HG03159 (cell line): ENCODE measurements at regions not wholly inside any gene's neighbourhood (a gene's known extent, or its start where the extent isn't known, plus 50 kb on each side); places are given as distances from the start of the nearest gene placed in this dataset.

Source experiments
- ATAC-seq: cut with Tn5 transposase; IDR thresholded peaks from one replicate; pipeline ENCODE4 v1.9.1; 2021; ENCODE audit warnings: mild to moderate bottlenecking, moderate library complexity; ENCODE audit not compliant: unreplicated experiment

DNA sequence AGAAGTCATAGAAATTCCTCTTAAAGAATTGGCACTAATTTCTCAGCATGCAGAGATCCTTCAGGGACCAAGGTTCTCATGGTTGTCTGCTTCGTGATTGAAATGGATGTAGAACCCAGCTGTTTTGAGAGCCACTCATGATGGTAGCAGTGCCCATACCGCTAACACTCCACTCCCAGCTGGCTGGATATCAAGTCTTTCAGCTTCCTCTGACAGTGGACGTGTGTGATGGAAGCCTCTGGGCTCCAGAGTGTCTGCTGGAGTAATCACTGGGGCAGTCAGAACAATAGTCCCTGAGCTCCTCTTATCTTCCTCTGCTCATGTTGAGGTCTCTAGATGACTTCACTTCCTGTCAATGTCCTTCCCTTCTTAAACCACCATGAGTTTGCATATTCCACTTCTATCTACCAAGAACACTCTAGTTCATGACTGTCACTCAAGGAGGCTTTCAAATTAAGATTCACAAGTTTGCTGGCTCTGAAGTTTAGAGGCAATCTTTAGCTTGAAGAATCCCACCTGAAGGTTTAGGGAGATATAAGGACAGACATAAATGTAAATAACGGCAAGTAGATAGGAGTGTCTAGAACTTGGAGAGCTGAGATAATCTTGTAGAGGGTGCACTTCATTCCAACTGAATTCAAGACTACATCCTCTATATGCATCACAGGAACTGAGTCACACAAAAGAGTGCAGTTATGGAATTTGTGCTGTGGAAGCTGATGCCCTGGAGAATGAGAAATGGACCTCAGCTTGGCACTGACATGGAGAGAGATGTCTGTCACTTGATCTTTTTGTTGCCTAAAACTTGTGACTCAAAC is 64.5 kb upstream of the WDR1 start:
- ATAC-seq: peak; percentile 96

- ATAC-seq: no peak
Observed at GRCh38 chr4:10180603-10180926, 64.0 kb upstream of the WDR1 start.

DNA sequence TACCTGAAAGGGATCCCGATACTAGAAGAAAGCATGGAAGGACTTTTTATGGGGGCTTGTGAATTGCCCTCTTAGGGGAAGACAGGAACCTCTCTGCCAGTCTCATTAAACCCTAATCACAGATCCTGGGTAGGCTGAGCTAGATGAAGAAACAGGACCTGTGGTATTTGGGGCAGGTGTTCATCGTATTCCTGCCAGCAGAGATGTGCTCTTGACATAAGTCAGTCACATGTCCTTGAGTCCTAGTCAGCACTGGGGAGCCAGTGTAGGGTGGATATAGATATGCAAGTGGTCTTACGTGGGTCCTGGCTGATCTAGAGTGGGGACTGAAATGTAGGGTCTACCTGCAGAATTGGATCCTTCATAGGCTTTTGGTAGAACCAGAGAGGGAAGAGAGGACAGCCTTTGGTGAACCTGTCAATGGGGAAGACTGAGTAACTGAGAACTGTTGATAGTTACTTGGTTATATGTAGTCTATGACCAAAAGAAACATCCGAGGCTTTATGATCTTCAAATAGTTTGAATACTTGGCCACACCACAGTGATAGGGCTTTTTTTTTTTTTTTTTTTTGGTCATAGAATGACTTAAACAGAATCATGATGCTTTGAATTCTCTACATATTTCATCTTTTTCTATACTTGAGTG is 63.5 kb upstream of the WDR1 start:
- ATAC-seq: no peak

DNA sequence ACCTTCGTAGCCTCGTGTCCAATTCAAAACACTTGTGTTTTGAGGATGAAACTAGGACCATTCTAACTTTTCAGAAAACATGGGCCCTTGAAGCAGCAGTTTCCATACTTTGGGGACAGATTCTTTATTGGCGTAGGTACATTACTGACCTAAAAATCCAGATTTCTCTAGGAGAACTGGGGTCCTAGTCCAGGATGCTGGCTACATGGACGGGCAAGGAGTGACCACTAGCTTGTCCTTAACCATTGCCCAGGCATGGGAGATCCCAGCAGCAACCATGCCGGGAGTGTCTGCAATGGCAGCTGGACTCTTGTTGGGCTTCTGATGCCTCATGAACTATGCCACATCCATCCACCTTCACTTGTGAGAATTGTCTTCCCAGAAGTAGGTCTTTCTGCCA is 62.2 kb upstream of the WDR1 start:
- no peak for ATAC-seq

DNA sequence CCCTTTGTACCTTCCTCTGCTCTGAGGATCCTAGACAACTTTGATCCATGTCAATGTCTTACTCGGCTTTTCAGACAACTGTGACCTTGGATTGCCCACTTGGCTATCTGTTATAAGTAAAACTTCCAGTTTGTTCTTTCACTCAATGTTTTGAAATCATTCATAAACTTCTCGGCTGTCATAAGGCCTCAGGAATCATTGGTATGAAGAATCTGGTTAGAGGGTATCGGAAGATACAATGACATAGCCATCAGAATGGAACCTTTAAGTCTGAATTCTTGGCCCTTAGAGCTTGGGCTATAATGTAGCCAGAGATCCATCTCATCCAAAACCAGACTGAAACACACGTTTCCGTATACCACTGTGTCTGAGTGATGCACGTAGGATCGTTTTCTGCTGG is 59.0 kb upstream of the WDR1 start:
- no peak for ATAC-seq

DNA sequence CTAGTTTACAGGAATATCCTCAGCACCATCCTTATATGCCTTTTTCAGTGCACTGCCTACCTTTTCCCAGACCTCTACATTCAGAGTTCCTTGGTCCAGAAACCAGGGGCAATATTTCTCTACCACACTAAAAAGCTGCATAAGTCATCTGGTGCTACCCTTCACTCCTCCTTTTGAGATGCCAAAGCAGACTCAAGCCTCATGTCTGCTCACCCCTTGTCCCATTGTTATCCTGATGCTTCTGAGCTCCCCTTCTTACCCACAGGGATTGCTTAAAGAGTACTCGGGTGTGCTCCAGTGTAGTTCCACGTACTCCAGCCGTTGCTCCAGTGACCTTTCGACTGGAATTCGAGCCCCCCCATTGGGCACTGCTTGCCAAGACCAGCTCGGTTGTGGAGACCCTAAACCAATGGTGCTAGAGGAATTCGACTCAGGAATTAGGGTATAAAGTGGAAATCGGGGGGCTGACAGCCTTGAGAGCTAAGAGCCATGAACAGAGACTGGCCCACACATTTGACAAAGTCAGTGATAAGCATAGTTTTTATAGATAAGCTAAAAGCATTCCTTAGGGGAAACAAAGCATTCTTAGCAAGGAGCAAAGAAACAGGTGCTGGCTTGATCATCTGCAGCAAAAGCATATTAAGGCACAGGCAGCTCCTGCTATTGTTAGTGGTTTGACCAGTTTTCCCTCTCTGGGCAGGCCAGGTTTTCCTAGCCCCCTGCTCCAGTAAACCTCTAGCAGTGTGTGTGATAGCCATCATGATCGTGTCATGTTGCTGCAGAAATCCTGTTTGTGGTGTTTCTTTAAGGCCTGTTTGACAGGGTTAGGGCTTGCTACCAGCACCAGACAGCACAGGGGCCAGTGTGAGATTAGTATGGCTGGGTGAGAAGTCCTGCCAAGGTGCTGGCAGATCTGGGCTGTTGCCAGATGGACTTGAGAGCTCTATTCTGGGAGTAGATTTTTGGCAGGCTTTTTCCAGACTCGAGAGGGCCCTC is 57.5 kb upstream of the WDR1 start:
- no peak for ATAC-seq

- no peak for ATAC-seq
Observed at GRCh38 chr4:10173037-10173753, 56.6 kb upstream of the WDR1 start.

DNA sequence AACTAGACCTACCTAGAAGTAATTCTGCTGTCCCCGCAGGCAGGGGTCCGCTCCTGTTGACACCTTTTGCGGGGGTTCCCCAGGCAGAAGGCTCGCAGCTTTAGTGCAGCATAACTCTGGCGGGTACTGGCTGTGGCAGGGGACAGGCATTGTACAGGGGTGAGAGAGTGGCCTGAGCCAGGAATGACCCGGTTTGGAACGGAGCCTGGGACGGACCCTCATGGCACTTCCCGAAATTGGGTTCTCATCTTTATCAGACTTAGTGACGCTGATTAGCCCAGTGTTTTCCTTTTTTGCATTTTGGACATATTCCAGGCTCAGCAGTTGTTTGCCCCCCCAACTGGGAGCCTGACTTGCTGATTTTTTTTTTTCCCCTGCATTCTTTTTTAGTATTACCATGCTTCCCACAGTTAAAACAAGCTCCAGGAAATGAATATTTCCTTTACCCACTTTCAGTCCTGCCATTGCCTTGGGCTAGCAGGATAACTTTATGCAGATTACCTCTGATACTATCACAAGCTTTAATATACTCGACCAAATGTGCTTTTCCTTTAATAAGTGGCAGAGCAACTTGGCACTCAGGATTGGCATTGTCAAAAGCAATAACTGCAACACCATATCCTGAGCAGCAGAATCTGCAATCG is 55.8 kb upstream of the WDR1 start:
- ATAC-seq: no peak

DNA sequence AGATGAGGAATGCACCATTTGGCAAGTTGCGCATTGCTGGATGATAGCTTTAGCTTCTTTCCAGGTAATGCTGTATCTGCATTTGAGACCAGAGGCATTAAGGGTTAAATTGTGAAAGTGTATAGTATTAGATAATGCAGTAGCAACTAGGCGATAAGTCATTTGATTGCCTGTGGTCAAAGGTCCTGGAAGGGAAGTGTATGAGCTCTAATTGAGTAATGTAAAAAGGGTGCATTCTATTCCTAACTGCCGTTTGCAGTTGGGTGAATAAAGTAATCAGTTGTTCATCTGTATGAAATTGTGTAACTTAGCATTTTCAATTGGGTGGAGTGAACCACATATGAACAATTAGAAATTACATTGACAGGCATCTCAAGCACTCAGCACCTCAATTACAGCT is 54.5 kb upstream of the WDR1 start:
- no peak for ATAC-seq

- ATAC-seq: no peak
Observed at GRCh38 chr4:10169839-10170387, 53.3 kb upstream of the WDR1 start.

- ATAC-seq: no peak
Observed at GRCh38 chr4:10168151-10168550, 51.6 kb upstream of the WDR1 start.

DNA sequence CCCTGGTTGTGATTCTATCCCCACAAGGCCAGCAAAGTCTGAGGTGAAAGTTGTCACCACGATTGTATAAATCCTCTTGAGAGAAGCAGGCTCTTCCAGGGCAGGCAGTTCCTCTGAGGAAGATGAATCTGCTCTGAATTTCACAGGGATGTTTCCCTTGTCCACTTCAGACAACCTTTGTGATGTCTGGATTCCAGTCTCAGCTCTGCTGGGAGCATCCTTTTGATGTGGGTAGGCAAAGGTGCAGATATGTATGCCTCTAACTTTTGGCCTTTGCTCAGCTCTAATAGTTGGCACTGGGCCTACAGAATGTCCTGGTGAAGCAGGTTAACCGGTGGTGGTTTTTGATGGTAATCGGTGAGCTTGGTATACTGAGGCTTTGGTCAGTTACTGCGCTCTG is 50.6 kb upstream of the WDR1 start:
- ATAC-seq: no peak
